HepG2 (cell line): ENCODE measurements at regions not wholly inside any gene's neighbourhood (a gene's known extent, or its start where the extent isn't known, plus 50 kb on each side); places are given as distances from the start of the nearest gene placed in this dataset.

Experiments
- ATAC-seq: fragments of 200-7000 bp; cut with Tn5 transposase; 3 replicates; pipeline ENCODE4 v1.9.1; 2020; ENCODE audit warnings: mild to moderate bottlenecking, moderate library complexity
- BruUV-seq: library from RNA; stranded (reverse); fragments of 400-500 nt; replicated peaks from 2 replicates; lab custom pipeline; 2021; lab: Mats Ljungman, UMichigan
- CTCF ChIA-PET: fragments of 300-600 bp; formaldehyde crosslinking; extraction: SDS; loops from one replicate; lab custom pipeline; 2021; ENCODE audit warnings: low total read pairs, inconsistent platforms, low intra/inter-chr PET ratio; lab: Yijun Ruan, JAX
- POLR2A ChIA-PET: fragments of 350-600 bp; sonication (Branson Sonifier 250); formaldehyde crosslinking; loops from one replicate; lab custom pipeline; 2020; ENCODE audit warnings: antibody characterized with exemption, inconsistent platforms; lab: Yijun Ruan, JAX
- DNase-seq: peaks from one replicate; pipeline ENCODE4 v3.0.0-alpha.2; 2015; ENCODE audit warnings: low spot score
- FAIRE-seq: peaks from 3 replicates; lab custom pipeline; 2011; peaks lifted over from hg19 to GRCh38; lab: Jason Lieb, UNC
- H2AFZ ChIP-seq: one replicate; pipeline ENCODE4 v1.6.1; 2011; ENCODE audit warnings: low read length, inconsistent platforms
- H3K27ac ChIP-seq: fragments of 300-600 bp; 3 replicates; pipeline ENCODE4 v1.8.0; 2011; ENCODE audit warnings: mixed run types, mild to moderate bottlenecking, mixed read lengths, low read length, inconsistent platforms; ENCODE audit not compliant: insufficient read depth; ENCODE audit errors: extremely low read length
- H3K27me3 ChIP-seq, 2 experiments: fragments of 200-600 bp in 1 of 2; 2 replicates in 1 of 2; 3 replicates in 1 of 2; pipeline versions ENCODE4 v1.6.0 to v1.8.0; 2011; ENCODE audit warnings: low read length in 2 of 2, mild to moderate bottlenecking in 2 of 2, moderate library complexity in 2 of 2, inconsistent platforms in 1 of 2; ENCODE audit not compliant: insufficient read depth in 2 of 2, control insufficient read depth in 1 of 2
- H3K36me3 ChIP-seq, 2 experiments: fragments of 200-600 bp in 1 of 2; replicated peaks in 1 of 2; 2 replicates in 1 of 2; 3 replicates in 1 of 2; pipeline versions ENCODE4 v1.5.1 to v1.8.0; 2011; ENCODE audit warnings: low read length in 2 of 2, inconsistent platforms in 1 of 2; ENCODE audit not compliant: insufficient read depth in 2 of 2, control insufficient read depth in 1 of 2
- H3K4me1 ChIP-seq: 2 replicates; pipeline ENCODE4 v1.5.1; 2012; ENCODE audit warnings: low read length, inconsistent platforms; ENCODE audit not compliant: insufficient read depth
- H3K4me2 ChIP-seq: 2 replicates; pipeline ENCODE4 v1.6.0; 2011; ENCODE audit warnings: low read depth, low read length, inconsistent platforms
- H3K4me3 ChIP-seq, 3 experiments: fragments of 200-600 bp in 1 of 3; sonication (generic), shearing (Covaris generic) in 1 of 3; replicated peaks in 1 of 3; 2 replicates each; pipeline ENCODE4 v1.5.1; 2011 to 2016; ENCODE audit warnings: low read length in 3 of 3, inconsistent platforms in 2 of 3, low read depth in 2 of 3, mild to moderate bottlenecking in 2 of 3, control low read depth in 1 of 3, mixed read lengths in 1 of 3; ENCODE audit not compliant: insufficient read depth in 1 of 3
- H3K79me2 ChIP-seq: one replicate; pipeline ENCODE4 v1.6.1; 2011; ENCODE audit warnings: low read length, inconsistent platforms; ENCODE audit not compliant: insufficient read depth
- H3K9ac ChIP-seq: 2 replicates; pipeline ENCODE4 v1.6.0; 2011; ENCODE audit warnings: mild to moderate bottlenecking, low read depth, low read length, inconsistent platforms; ENCODE audit not compliant: insufficient read depth
- H3K9me3 ChIP-seq: 2 replicates; pipeline ENCODE4 v1.5.1; 2012; ENCODE audit warnings: mild to moderate bottlenecking, low read length
- H4K20me1 ChIP-seq: 2 replicates; pipeline ENCODE4 v1.6.0; 2011; ENCODE audit warnings: inconsistent platforms, mild to moderate bottlenecking, low read length, moderate library complexity; ENCODE audit not compliant: insufficient read depth
- DNMT3B ChIP-seq: conservative IDR thresholded peaks from 2 replicates; pipeline ENCODE4 v1.6.1; 2016; ENCODE audit warnings: missing biosample characterization, control low read depth
- KAT8 ChIP-seq: IDR thresholded peaks from 2 replicates; pipeline ENCODE4 v1.6.1; 2016; ENCODE audit warnings: missing genetic modification reagents, missing compliant biosample characterization
- RAD21 ChIP-seq: fragments of 450-650 bp; formaldehyde crosslinking; IDR thresholded peaks from 2 replicates; pipeline ENCODE4 v1.5.0; 2020; ENCODE audit warnings: mild to moderate bottlenecking
- TCF7 ChIP-seq: sonication (generic); IDR thresholded peaks from 2 replicates; pipeline ENCODE4 v1.6.1; 2016; ENCODE audit warnings: antibody characterized with exemption, low read depth
- U2AF1 ChIP-seq: fragments of 200-400 bp; formaldehyde crosslinking; optimal IDR thresholded peaks from 2 replicates; pipeline ENCODE3; 2017; ENCODE audit warnings: mild to moderate bottlenecking, low read depth, low read length
- ZBTB4 ChIP-seq: sonication (generic); formaldehyde crosslinking; IDR thresholded peaks from 2 replicates; pipeline ENCODE4 v1.4.0; 2020; ENCODE audit warnings: missing genetic modification reagents, mild to moderate bottlenecking, borderline replicate concordance
- ZBTB44 ChIP-seq: sonication (generic); formaldehyde crosslinking; IDR thresholded peaks from 2 replicates; pipeline ENCODE4 v1.4.0; 2020; ENCODE audit warnings: missing genetic modification reagents
- ZFP41 ChIP-seq: sonication (generic); formaldehyde crosslinking; IDR thresholded peaks from 2 replicates; pipeline ENCODE4 v1.4.0; 2020; ENCODE audit warnings: mild to moderate bottlenecking, missing genetic modification reagents, borderline replicate concordance
- ZFY ChIP-seq: sonication (generic); formaldehyde crosslinking; IDR thresholded peaks from 2 replicates; pipeline ENCODE4 v1.4.0; 2020; ENCODE audit warnings: missing genetic modification reagents
- ZNF609 ChIP-seq: sonication (generic); formaldehyde crosslinking; IDR thresholded peaks from 2 replicates; pipeline ENCODE4 v1.4.0; 2020; ENCODE audit warnings: mild to moderate bottlenecking, missing genetic modification reagents, borderline replicate concordance
- WGBS: methylation state at CpG from one replicate; pipeline ENCODE4 v1.1.6; 2017; ENCODE audit warnings: low lambda C conversion rate; 5-methylcytosine and 5-hydroxymethylcytosine counted together
- in situ Hi-C: cut with HindIII; loops from 2 replicates; pipeline ENCODE4 v1.10.0; 2017; ENCODE audit warnings: low pct_unique_long_range_greater_than_20kb; ENCODE audit not compliant: extremely low pct_ligation_motif_present
- intact Hi-C: fragments of 100-400 bp; cut with micrococcal nuclease; formaldehyde crosslinking; loops from one replicate; pipeline ENCODE4 v1.10.0; 2022; ENCODE audit not compliant: unreplicated experiment
- TF ChIP-seq, protein P1 (sequence below): sonication (generic); formaldehyde crosslinking; IDR thresholded peaks from 2 replicates; pipeline ENCODE4 v1.4.0; 2020; ENCODE audit warnings: missing genetic modification reagents
- TF ChIP-seq, protein P2 (sequence below): sonication (generic); formaldehyde crosslinking; IDR thresholded peaks from 2 replicates; pipeline ENCODE4 v1.8.0; 2023; ENCODE audit warnings: mild to moderate bottlenecking, missing genetic modification reagents

DNA sequence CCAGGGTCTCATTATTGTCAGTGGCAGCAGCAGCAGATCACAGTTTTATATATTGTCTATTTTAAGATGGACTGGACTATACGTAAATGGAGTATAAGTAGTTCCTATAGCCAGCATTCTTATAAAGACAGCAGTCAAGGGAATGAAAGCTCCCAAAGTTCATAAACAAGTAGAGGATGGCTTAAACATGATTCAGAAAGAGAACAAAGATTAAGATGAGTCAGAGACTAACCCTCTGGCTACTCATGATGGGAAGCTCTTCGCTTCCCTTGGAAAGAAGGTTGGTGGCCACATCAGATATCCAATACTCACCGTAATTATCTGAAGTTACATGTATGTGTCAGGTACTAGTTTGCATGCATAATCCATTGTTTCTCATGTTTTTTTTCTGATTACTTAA is 277.0 kb downstream of the INHBA start:
- Histone ChIP-seq H3K9me3 (peaks cover 46% of the 10 kb centered on the region; the same call in 1 of the 2 replicates), H4K20me1 (no peaks in the 10 kb centered on the region), H3K9ac (no peak overlapping the region), H3K27me3 (no peaks in the 10 kb centered on the region), H3K4me3 (no peak overlapping the region), H3K4me2 (no peak overlapping the region), H3K36me3 (no peaks in the 10 kb centered on the region), H3K79me2 (no peaks in the 10 kb centered on the region), H3K27ac (no peak overlapping the region), H3K4me1 (no peaks in the 10 kb centered on the region), H2AFZ (no peak overlapping the region)
- no peak for DNase-seq
- intact Hi-C loops: no loop called here
- ChIA-PET POLR2A (no interaction called here), CTCF (no interaction called here)
- no peak for FAIRE-seq
- BruUV-seq: no TSS peak
- ATAC-seq: no peak
- 19% methylated on average over 3 of the region's 3 CpGs for WGBS
- in situ Hi-C loops: no loop called here
- TF ChIP-seq KAT8: no peak
- no peak for TF ChIP-seq U2AF1
- no peak for TF ChIP-seq DNMT3B (CRISPR knock-in tag)
- no peak for TF ChIP-seq TCF7
- no peak for TF ChIP-seq ZFP41 (CRISPR knock-in tag)
- no peak for TF ChIP-seq RAD21 (CRISPR knock-in tag)
- TF ChIP-seq, protein P1, sequence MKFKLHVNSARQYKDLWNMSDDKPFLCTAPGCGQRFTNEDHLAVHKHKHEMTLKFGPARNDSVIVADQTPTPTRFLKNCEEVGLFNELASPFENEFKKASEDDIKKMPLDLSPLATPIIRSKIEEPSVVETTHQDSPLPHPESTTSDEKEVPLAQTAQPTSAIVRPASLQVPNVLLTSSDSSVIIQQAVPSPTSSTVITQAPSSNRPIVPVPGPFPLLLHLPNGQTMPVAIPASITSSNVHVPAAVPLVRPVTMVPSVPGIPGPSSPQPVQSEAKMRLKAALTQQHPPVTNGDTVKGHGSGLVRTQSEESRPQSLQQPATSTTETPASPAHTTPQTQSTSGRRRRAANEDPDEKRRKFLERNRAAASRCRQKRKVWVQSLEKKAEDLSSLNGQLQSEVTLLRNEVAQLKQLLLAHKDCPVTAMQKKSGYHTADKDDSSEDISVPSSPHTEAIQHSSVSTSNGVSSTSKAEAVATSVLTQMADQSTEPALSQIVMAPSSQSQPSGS (CRISPR knock-in tag): no peak
- no peak for TF ChIP-seq ZNF609 (CRISPR knock-in tag)
- TF ChIP-seq, protein P2, sequence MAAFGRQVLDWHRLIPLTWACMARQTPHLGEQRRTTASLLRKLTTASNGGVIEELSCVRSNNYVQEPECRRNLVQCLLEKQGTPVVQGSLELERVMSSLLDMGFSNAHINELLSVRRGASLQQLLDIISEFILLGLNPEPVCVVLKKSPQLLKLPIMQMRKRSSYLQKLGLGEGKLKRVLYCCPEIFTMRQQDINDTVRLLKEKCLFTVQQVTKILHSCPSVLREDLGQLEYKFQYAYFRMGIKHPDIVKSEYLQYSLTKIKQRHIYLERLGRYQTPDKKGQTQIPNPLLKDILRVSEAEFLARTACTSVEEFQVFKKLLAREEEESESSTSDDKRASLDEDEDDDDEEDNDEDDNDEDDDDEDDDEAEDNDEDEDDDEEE (CRISPR knock-in tag): no peak
- TF ChIP-seq ZFY (CRISPR knock-in tag): no peak
- TF ChIP-seq ZBTB44 (CRISPR knock-in tag): no peak
- no peak for TF ChIP-seq ZBTB4 (CRISPR knock-in tag)
